ENCODE measurements at regions not wholly inside any gene's neighbourhood (a gene's known extent, or its start where the extent isn't known, plus 50 kb on each side); places are given as distances from the start of the nearest gene placed in this dataset.

DNA sequence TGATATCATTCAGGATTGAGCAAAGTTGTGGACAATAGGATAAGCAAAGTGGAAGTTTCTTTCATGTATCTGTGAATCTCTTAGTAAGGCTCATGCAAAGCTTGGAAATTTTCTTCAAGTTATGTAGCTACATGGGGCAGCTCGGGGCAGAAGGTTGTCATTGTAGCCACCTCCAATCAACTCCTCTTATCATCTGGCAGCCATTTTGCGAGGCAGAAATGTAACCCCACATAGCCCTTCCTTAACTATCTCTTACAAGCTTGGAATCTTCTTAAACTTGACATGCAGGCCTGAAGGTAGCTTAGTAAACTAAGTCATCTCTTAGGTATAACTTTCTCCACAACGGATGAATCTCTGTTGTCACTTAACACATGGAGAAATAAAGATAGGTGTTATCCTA lies 392.8 kb downstream of the AASDHPPT start:
- TF ChIP-seq, protein P1, sequence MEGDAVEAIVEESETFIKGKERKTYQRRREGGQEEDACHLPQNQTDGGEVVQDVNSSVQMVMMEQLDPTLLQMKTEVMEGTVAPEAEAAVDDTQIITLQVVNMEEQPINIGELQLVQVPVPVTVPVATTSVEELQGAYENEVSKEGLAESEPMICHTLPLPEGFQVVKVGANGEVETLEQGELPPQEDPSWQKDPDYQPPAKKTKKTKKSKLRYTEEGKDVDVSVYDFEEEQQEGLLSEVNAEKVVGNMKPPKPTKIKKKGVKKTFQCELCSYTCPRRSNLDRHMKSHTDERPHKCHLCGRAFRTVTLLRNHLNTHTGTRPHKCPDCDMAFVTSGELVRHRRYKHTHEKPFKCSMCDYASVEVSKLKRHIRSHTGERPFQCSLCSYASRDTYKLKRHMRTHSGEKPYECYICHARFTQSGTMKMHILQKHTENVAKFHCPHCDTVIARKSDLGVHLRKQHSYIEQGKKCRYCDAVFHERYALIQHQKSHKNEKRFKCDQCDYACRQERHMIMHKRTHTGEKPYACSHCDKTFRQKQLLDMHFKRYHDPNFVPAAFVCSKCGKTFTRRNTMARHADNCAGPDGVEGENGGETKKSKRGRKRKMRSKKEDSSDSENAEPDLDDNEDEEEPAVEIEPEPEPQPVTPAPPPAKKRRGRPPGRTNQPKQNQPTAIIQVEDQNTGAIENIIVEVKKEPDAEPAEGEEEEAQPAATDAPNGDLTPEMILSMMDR (IDR thresholded peaks at IDR 0.05; ENCODE audit: low read depth, low read length) = no peak
- no peak for DNase-seq (ENCODE audit: extremely low read depth, low read depth)

DNA sequence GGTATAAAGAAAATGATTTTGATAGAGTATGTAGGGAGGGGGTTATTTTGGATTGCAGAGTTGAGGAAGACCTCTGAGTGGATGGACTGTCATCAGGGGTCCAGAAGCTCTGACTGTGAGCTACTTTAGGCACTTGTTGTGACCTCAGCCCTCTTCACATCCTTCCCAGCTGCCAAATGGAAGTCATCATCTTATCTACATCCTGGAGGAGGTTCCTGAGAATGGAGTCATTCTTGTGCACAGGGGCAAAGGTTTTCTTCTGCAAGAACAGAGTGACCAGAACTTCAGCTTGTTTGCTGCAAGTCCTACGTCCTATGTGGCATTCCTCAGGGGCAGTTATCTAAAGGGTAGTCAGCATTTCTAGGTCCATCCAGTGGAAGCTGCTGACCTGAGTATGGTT lies 393.8 kb downstream of the AASDHPPT start:
- DNase-seq (ENCODE audit: extremely low read depth, low read depth) = no peak
- TF ChIP-seq, protein P1 (IDR thresholded peaks at IDR 0.05; ENCODE audit: low read depth, low read length) = no peak

DNA sequence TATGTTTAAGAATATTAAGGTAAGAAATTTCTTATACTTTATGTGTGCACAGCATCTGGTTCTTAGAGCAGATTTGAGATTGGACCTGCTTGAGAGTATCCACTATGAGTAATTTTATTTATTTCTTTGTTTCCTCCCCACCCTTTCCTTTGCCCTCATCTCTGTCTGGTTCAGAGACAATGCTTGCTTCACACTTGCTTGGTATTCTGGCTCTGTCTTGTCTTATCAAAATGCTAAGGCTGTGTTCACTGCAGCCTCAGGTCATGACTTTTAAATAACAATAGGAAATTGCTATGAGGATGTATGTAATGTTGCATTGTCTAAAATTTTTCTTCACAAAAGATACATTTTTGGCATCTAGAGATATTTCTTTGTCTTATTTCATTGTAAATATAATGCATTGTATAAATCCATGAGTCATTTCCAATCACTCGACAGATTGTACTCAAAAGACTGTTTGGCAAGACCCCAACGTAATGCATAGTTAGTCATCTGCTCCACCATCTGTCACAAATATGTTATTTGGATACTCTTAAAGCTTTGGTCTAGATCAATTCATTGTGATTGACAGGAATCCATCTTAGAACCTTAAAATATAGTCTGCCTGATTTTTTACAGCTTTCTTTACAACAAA lies 395.7 kb downstream of the AASDHPPT start:
- DNase-seq (ENCODE audit: extremely low read depth, low read depth) = no peak
- TF ChIP-seq, protein P1 (IDR thresholded peaks at IDR 0.05; ENCODE audit: low read depth, low read length) = no peak

DNA sequence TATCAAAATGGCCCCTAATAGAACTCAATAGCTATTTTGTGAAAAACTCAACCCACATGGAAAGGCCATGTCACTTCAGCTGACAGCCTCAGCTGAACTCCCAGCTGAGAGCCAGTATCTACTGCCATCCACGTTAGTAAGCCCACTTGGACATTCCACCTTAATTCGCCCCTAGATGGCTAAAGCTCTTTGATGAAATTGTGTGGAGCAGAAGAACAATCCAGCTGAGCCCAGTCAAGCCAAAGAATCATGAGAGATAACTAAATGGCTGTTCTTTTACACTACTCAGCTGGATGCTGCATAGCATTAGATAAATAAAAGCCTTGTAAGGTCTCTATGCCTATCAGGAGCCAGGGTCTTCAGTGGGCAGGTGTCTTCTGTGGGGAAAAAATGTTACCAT lies 396.8 kb downstream of the AASDHPPT start:
- TF ChIP-seq, protein P1 (IDR thresholded peaks at IDR 0.05; ENCODE audit: low read depth, low read length) = no peak
- no peak for DNase-seq (ENCODE audit: extremely low read depth, low read depth)

DNA sequence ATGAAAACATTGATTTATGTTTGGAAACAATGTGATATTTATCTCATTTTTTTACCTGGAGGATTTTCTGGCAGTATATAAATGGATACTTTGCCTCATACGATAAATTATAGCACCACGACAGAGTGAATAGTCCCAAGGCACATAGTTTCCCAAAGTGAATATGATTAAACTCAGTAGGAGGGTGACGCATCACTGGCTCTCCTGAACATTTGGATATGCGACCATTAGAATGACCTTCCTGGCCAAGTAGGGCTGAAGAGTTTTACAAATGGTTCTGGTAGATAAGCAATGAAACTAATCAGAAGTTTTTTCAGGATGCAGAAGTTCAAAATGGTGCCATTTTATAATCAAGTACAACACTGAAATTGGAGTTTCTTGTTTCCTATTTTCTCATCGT lies 397.7 kb downstream of the AASDHPPT start:
- no peak for DNase-seq (ENCODE audit: extremely low read depth, low read depth)
- TF ChIP-seq, protein P1 (IDR thresholded peaks at IDR 0.05; ENCODE audit: low read depth, low read length) = no peak

DNA sequence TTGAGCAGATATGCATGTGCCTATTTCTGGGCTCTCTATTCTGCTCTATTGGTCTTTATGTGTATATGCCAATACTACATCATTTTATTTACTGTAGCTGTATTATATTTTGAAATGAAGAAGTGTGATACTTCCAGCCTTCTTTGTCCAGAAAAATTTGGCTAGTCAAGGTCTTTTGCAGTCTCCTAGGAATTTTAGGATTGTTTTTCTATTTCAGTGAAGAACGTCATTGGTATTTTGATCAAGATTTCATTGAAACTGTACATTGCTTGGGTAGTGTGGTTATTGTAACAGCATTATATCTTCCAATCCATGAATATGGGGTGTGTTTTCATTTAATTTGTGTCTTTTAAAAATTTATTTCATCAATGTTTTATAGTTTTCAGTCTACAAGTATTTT lies 400.3 kb downstream of the AASDHPPT start:
- DNase-seq (ENCODE audit: extremely low read depth, low read depth) = no peak
- TF ChIP-seq, protein P1 (IDR thresholded peaks at IDR 0.05; ENCODE audit: low read depth, low read length) = no peak

DNA sequence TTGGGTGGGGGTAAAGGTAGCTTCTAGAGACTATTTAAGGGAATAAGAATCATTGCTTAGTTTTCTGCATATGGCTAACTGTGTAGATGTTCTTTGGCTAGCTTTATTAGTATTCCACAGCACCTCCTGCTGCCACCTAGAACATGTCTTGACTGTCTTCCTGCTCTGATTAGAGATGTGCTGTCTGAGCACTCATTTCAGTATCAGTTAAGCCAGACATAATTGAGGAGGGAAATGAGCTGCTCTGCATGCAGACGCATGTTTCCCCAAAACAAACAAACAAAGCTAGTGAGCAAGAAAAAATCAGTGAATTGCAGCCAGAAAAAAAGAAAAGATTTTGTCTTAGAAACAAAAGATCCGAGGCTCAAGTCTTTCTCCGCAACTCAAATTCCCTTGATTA lies 402.2 kb downstream of the AASDHPPT start:
- DNase-seq (ENCODE audit: extremely low read depth, low read depth) = no peak
- TF ChIP-seq, protein P1 (IDR thresholded peaks at IDR 0.05; ENCODE audit: low read depth, low read length) = no peak
